Suppressor macrophage treated with lipopolysaccharide for 1 hour (primary cell): ENCODE measurements at regions not wholly inside any gene's neighbourhood (a gene's known extent, or its start where the extent isn't known, plus 50 kb on each side); places are given as distances from the start of the nearest gene placed in this dataset.
"Not testable (repeated sequence)": the region's sequence is repeated elsewhere in the genome, so short reads cannot be mapped to it uniquely, and the experiment has no call there.

ENCODE experiments used
- DNase-seq, 3 donors: peaks; one replicate each; pipeline ENCODE4 v3.0.0-alpha.2; 2020 to 2022

GRCh38 chr3:25169151-25169550, 258.9 kb upstream of the RARB start:
- DNase-seq, result no peak

- DNase-seq, result no peak
Measured at GRCh38 chr3:25170021-25170420, 258.0 kb upstream of the RARB start.

GRCh38 chr3:25171118-25171807, 256.8 kb upstream of the RARB start:
- DNase-seq, result no peak

- no peak for DNase-seq
Measured at GRCh38 chr3:25171897-25172296, 256.2 kb upstream of the RARB start.

- no peak for DNase-seq
Measured at GRCh38 chr3:25173606-25174005, 254.5 kb upstream of the RARB start.

- DNase-seq, result no peak
Measured at GRCh38 chr3:25174251-25174650, 253.8 kb upstream of the RARB start.

GRCh38 chr3:25177041-25177440, 251.0 kb upstream of the RARB start:
- no peak for DNase-seq

- no peak for DNase-seq
Measured at GRCh38 chr3:25178672-25179071, 249.4 kb upstream of the RARB start.

- DNase-seq, result no peak
Measured at GRCh38 chr3:25181096-25181495, 247.0 kb upstream of the RARB start.

GRCh38 chr3:25182794-25183193, 245.3 kb upstream of the RARB start:
- DNase-seq, result no peak

GRCh38 chr3:25184641-25185250, 243.3 kb upstream of the RARB start:
- DNase-seq, result no peak

GRCh38 chr3:25191673-25192072, 236.4 kb upstream of the RARB start:
- no peak for DNase-seq

- not testable (repeated sequence) for DNase-seq
Measured at GRCh38 chr3:25199567-25199966, 228.5 kb upstream of the RARB start.

- no peak for DNase-seq
Measured at GRCh38 chr3:25212736-25213135, 215.3 kb upstream of the RARB start.

- no peak for DNase-seq
Measured at GRCh38 chr3:25214034-25214433, 214.0 kb upstream of the RARB start.

GRCh38 chr3:25218362-25218761, 209.7 kb upstream of the RARB start:
- DNase-seq, result no peak

GRCh38 chr3:25226747-25227146, 201.3 kb upstream of the RARB start:
- DNase-seq, result no peak

GRCh38 chr3:25229586-25229985, 198.5 kb upstream of the RARB start:
- no peak for DNase-seq

GRCh38 chr3:25235031-25235430, 193.0 kb upstream of the RARB start:
- no peak for DNase-seq

- no peak for DNase-seq
Measured at GRCh38 chr3:25235466-25235865, 192.6 kb upstream of the RARB start.

- no peak for DNase-seq
Measured at GRCh38 chr3:25237602-25238001, 190.5 kb upstream of the RARB start.

GRCh38 chr3:25239042-25239441, 189.0 kb upstream of the RARB start:
- no peak for DNase-seq

GRCh38 chr3:25246913-25247312, 181.2 kb upstream of the RARB start:
- no peak for DNase-seq

GRCh38 chr3:25252291-25252690, 175.8 kb upstream of the RARB start:
- no peak for DNase-seq

GRCh38 chr3:25257026-25257425, 171.0 kb upstream of the RARB start:
- DNase-seq, result no peak
